Body of pancreas (tissue), 4 donors: ENCODE measurements at regions not wholly inside any gene's neighbourhood (a gene's known extent, or its start where the extent isn't known, plus 50 kb on each side); places are given as distances from the start of the nearest gene placed in this dataset.

Experiments used
- CTCF ChIP-seq, 7 experiments: fragments of 450-650 bp in 4 of 7; fragments of 200-600 bp in 3 of 7; sonication (generic) in 3 of 7; IDR thresholded peaks; one replicate each; pipeline ENCODE4 v1.5.1; 2016 to 2019; ENCODE audit warnings: antibody characterized with exemption in 7 of 7
- POLR2A ChIP-seq, 3 donors: fragments of 450-650 bp; IDR thresholded peaks; one replicate each; pipeline ENCODE4 v1.6.1; 2016; ENCODE audit warnings: antibody characterized with exemption in 3 of 3, mild to moderate bottlenecking in 2 of 3

DNA sequence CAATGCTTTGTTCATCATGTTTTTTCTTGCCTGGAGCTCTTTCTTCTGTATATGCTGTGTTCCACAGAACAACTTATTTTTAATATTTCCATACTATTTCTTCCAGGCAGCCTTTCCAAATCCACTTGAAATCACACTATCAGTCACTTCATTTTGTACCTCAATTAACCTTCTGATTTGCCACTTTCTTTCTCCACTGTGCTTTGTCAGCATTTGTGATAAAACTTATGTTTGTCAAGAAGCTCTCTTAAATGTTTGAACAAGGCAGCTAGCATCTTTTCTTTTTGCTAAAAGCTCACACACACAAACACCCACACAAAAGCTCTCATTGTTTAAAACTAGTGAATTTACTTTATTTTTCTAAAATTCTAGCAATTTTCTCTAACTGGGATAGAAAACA is 2014.7 kb upstream of the RAG2 start:
- no peak for TF ChIP-seq CTCF (IDR thresholded peaks at IDR 0.05)
- TF ChIP-seq POLR2A (IDR thresholded peaks at IDR 0.05), result no peak
